Cerebellar cortex (tissue), 1 donor: ENCODE measurements at regions not wholly inside any gene's neighbourhood (a gene's known extent, or its start where the extent isn't known, plus 50 kb on each side); places are given as distances from the start of the nearest gene placed in this dataset.
"Not testable (repeated sequence)": the region's sequence is repeated elsewhere in the genome, so short reads cannot be mapped to it uniquely, and the experiment has no call there.

Experiments
- DNase-seq: peaks from one replicate; pipeline ENCODE4 v3.0.0-alpha.2; 2015; ENCODE audit warnings: low spot score

GRCh38 chr4:81595798-81596610, 124.3 kb upstream of the RASGEF1B start:
- DNase-seq: no peak

- DNase-seq: no peak
Measured at GRCh38 chr4:81595287-81595686, 123.6 kb upstream of the RASGEF1B start.

GRCh38 chr4:81594490-81595159, 122.9 kb upstream of the RASGEF1B start:
- no peak for DNase-seq

GRCh38 chr4:81592701-81593100, 121.0 kb upstream of the RASGEF1B start:
- no peak for DNase-seq

- no peak for DNase-seq
Measured at GRCh38 chr4:81590596-81590995, 118.9 kb upstream of the RASGEF1B start.

- DNase-seq: no peak
Measured at GRCh38 chr4:81589262-81589661, 117.6 kb upstream of the RASGEF1B start.

GRCh38 chr4:81586706-81587105, 115.0 kb upstream of the RASGEF1B start:
- DNase-seq: no peak

- not testable (repeated sequence) for DNase-seq
Measured at GRCh38 chr4:81580994-81581374, 109.3 kb upstream of the RASGEF1B start.

- no peak for DNase-seq
Measured at GRCh38 chr4:81580346-81580993, 108.8 kb upstream of the RASGEF1B start.

- no peak for DNase-seq
Measured at GRCh38 chr4:81577392-81577791, 105.7 kb upstream of the RASGEF1B start.

GRCh38 chr4:81574991-81575390, 103.3 kb upstream of the RASGEF1B start:
- DNase-seq: no peak

GRCh38 chr4:81573840-81574239, 102.1 kb upstream of the RASGEF1B start:
- DNase-seq: no peak

GRCh38 chr4:81572402-81572801, 100.7 kb upstream of the RASGEF1B start:
- DNase-seq: no peak

- no peak for DNase-seq
Measured at GRCh38 chr4:81571105-81571504, 99.4 kb upstream of the RASGEF1B start.

GRCh38 chr4:81566161-81566591, 94.5 kb upstream of the RASGEF1B start:
- DNase-seq: no peak

GRCh38 chr4:81565142-81565870, 93.6 kb upstream of the RASGEF1B start:
- DNase-seq: peak; percentile 6

- DNase-seq: no peak
Measured at GRCh38 chr4:81564025-81564424, 92.3 kb upstream of the RASGEF1B start.

GRCh38 chr4:81562093-81562492, 90.4 kb upstream of the RASGEF1B start:
- DNase-seq: no peak

GRCh38 chr4:81557306-81557705, 85.6 kb upstream of the RASGEF1B start:
- no peak for DNase-seq

GRCh38 chr4:81555489-81555888, 83.8 kb upstream of the RASGEF1B start:
- DNase-seq: no peak

- DNase-seq: no peak
Measured at GRCh38 chr4:81552086-81552485, 80.4 kb upstream of the RASGEF1B start.

- no peak for DNase-seq
Measured at GRCh38 chr4:81550388-81550859, 78.7 kb upstream of the RASGEF1B start.
